ENCODE measurements at regions not wholly inside any gene's neighbourhood (a gene's known extent, or its start where the extent isn't known, plus 50 kb on each side); places are given as distances from the start of the nearest gene placed in this dataset.

- TF ChIP-seq POLR2AphosphoS5 (IDR thresholded peaks at IDR 0.05; ENCODE audit: borderline replicate concordance, low read depth, low read length), result no peak
- no peak for TF ChIP-seq EZH2 (IDR thresholded peaks at IDR 0.05)
These were observed 84.7 kb downstream of the HDGFL1 start for GRCh38 chr6:22653980-22654610.
